Immature natural killer cell (primary cell): ENCODE measurements at regions not wholly inside any gene's neighbourhood (a gene's known extent, or its start where the extent isn't known, plus 50 kb on each side); places are given as distances from the start of the nearest gene placed in this dataset.

Experiments used
- DNase-seq, 3 donors: peaks; one replicate each; pipeline ENCODE4 v3.0.0; 2022; ENCODE audit warnings: mixed read lengths in 1 of 3
- H3K27ac Mint-ChIP-seq, 6 donors: one replicate each; pipeline ENCODE4 v1.8.0; 2020; ENCODE audit warnings: mixed read lengths in 6 of 6, mild to moderate bottlenecking in 5 of 6, inconsistent platforms in 4 of 6, moderate library complexity in 3 of 6
- H3K27me3 Mint-ChIP-seq, 3 donors: one replicate each; pipeline ENCODE4 v1.8.0; 2020 to 2021; ENCODE audit warnings: low read depth in 3 of 3, mild to moderate bottlenecking in 3 of 3, mixed read lengths in 3 of 3, moderate library complexity in 3 of 3, inconsistent platforms in 1 of 3
- H3K36me3 Mint-ChIP-seq, 3 donors: one replicate each; pipeline ENCODE4 v1.8.0; 2020; ENCODE audit warnings: mixed read lengths in 3 of 3, inconsistent platforms in 2 of 3, mild to moderate bottlenecking in 2 of 3
- H3K4me1 Mint-ChIP-seq, 2 donors: one replicate each; pipeline ENCODE4 v1.8.0; 2020; ENCODE audit warnings: inconsistent platforms in 2 of 2, mild to moderate bottlenecking in 2 of 2, mixed read lengths in 2 of 2, moderate library complexity in 1 of 2
- H3K4me3 Mint-ChIP-seq, 5 donors: one replicate each; pipeline ENCODE4 v1.8.0; 2020; ENCODE audit warnings: mild to moderate bottlenecking in 5 of 5, mixed read lengths in 5 of 5, inconsistent platforms in 3 of 5, moderate library complexity in 3 of 5
- H3K9me3 Mint-ChIP-seq, 6 donors: one replicate each; pipeline ENCODE4 v1.8.0; 2020; ENCODE audit warnings: mild to moderate bottlenecking in 6 of 6, mixed read lengths in 6 of 6, inconsistent platforms in 4 of 6, moderate library complexity in 3 of 6

DNA sequence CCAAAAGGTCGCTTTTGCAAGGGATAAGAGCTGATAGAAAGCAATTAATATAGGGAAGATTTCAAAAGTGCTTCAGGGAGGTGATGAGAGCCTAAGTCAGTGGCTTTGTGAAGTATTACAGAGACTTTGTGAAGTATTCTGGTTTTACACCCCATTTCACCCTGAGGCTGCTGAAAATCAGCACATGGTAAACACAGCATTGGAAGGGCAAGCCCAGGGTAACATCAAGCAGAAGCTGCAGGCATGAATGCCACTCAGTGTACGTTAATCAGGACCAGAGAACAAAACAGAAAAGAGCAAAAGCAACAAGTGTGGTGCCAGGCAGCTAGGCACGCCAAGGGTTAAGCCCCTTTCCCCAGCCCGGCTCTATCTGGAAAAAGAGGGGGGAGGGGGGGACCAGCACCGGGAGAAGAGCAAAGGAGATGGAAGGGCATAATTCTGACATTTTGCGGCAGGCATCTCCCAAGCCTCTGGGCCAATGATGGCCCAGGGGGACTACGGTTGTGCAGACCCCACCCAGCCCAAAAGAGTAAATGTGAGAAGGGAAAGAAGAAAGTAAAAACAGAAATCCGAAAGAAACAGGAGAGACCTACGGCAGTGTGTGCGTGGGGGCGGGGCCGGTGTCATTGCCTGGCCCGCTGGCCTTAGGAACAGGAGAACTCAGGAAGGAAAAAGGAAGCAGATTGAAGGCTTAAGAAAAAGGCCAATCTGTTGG, 58.9 kb downstream of the DHRS2 start:
- Mint-ChIP-seq H3K4me1 (no peaks in the 10 kb centered on the region), H3K4me3 (no peak overlapping the region), H3K27me3 (peaks cover 0 to 11% (median 3%) of the 10 kb centered on the region in 3 donors), H3K9me3 (no peaks in the 10 kb centered on the region), H3K36me3 (no peaks in the 10 kb centered on the region), H3K27ac (no peak overlapping the region)
- no peak for DNase-seq

DNA sequence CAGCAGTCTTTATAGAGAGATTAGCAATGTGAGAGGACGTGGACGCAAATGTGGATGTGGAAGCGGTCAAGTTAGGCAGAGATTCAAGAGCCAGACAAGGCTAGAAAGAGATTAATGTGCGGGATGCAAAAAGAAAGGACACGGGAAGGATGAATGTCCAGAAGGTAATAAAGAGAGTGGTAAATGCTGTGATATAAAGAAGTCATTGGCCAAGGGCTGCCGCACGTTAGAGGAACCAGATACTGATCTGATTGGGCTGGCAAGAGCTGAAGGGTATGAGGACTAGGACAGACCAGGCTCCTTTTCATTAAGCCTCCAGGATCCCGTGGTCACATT, 59.5 kb downstream of the DHRS2 start:
- Mint-ChIP-seq H3K27me3 (peaks cover 0 to 11% (median 7%) of the 10 kb centered on the region in 3 donors), H3K36me3 (no peaks in the 10 kb centered on the region), H3K9me3 (no peaks in the 10 kb centered on the region), H3K27ac (no peak overlapping the region), H3K4me1 (no peaks in the 10 kb centered on the region), H3K4me3 (no peak overlapping the region)
- DNase-seq: no peak

DNA sequence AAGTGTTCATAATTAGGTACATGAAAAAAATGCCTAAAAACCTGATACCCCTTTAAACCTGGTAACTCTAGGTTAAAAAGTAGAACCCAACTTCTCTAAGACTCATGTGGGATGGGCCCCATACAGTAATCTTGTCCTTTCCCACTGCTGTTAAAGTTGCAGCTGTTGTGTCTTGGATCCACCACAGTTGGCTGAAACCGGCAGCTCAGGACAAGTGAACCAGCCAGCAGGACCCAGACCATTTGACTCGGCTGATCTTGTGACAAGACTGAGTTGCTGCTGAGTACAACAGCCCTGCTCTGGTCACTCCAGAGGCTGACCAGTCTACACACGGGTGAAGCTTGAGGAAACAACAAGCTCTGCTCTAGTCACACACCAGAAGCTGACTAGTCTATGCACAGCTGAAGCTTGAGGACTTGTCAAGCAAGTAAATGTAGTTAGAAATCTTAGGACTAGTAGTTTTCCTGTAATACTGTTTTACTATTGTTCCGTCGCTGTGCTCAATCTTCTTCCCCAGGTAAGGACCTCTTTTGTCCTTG, 60.6 kb downstream of the DHRS2 start:
- no peak overlapping the region for H3K27ac Mint-ChIP-seq
- H3K4me1 Mint-ChIP-seq: no peaks in the 10 kb centered on the region
- DNase-seq: no peak
- no peaks in the 10 kb centered on the region for H3K36me3 Mint-ChIP-seq
- no peaks in the 10 kb centered on the region for H3K9me3 Mint-ChIP-seq
- H3K27me3 Mint-ChIP-seq: peaks cover 0 to 7% (median 6%) of the 10 kb centered on the region in 3 donors
- no peak overlapping the region for H3K4me3 Mint-ChIP-seq

DNA sequence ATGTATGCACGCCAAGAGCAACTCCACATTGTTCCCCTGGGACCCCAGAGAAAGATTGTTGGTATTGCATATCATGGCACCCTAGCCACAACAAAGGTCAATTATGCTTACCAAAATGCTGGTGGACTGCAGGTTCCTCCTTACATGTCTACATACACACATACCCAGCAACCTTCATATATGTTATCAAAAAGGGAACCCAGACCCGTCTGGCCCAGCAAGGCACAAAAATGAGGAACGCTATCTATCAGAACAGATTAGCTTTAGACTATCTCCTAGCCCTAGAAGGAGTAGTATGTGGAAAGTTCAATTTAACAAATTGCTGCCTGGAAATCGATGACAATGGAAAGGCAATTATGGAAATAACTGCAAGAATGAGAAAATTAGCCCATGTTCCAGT, 61.5 kb downstream of the DHRS2 start:
- Mint-ChIP-seq H3K4me1 (no peaks in the 10 kb centered on the region), H3K9me3 (peaks cover 0 to under 1% (median 0%) of the 10 kb centered on the region in 6 donors), H3K27me3 (peaks cover 0 to 7% (median 6%) of the 10 kb centered on the region in 3 donors), H3K4me3 (no peak overlapping the region), H3K36me3 (no peaks in the 10 kb centered on the region), H3K27ac (no peak overlapping the region)
- DNase-seq: no peak

DNA sequence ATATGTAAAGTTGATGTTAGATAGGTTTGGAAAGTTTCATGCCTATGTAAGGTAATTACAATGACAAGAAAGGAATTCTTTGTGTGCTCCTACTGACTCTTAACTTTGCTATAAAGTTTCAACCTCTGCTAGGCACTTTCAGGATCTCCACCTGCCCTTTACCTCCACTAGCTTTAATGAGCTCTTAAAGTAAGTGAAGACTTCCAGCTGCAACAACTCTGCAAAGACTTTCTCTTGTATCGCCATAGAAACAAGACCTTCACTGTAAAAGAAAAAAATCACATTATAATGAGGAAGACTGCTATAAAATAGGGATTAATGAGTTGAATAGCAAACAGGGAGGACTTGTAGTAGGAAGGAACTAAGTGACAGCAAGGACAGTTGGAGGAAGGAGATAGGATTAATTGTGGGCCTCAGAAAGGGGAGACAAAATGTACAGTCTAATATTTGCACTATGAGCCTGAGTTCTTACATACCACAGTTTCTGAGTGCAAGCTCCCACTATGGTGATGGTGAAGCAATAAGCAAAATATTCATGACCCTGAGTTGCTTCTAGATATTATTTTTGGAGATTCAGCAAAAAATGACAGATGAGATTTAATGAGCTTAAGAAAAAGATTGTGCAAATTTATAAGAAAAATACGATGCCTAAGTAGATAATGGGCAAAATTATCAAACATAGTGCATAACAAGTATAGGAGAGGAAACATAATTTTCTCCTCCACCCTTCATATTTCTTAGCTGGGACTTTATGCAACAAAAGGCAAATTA, 66.7 kb downstream of the DHRS2 start:
- H3K4me3 Mint-ChIP-seq: no peak overlapping the region
- DNase-seq: no peak
- H3K27me3 Mint-ChIP-seq: peaks cover 2 to 6% (median 5%) of the 10 kb centered on the region in 3 donors
- peaks cover 0 to 5% (median 0%) of the 10 kb centered on the region in 3 donors for H3K36me3 Mint-ChIP-seq
- H3K4me1 Mint-ChIP-seq: no peaks in the 10 kb centered on the region
- peaks cover 0 to 16% (median 7%) of the 10 kb centered on the region in 6 donors for H3K9me3 Mint-ChIP-seq
- H3K27ac Mint-ChIP-seq: no peak overlapping the region

DNA sequence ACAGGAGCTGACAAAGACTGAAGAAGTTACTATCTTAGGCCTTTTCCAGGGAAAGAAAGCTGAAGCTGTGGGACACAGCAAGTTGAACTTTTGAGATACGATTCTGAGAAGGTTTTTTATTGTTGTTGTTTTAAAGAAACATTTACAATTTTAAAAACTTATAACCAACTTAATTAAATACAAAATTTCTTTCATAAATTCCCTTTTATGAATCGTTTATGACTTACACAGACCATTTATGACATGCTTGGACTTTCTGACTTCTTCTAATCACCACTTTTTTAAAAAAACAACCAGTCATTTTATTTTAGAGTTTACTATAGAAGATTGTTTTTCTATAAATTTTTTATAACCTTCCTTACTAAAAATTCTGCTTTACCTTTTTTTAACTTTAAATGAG, 68.7 kb downstream of the DHRS2 start:
- no peak overlapping the region for H3K4me3 Mint-ChIP-seq
- no peak overlapping the region for H3K27ac Mint-ChIP-seq
- H3K4me1 Mint-ChIP-seq: no peaks in the 10 kb centered on the region
- peaks cover 2 to 12% (median 3%) of the 10 kb centered on the region in 3 donors for H3K27me3 Mint-ChIP-seq
- no peak for DNase-seq
- peaks cover 0 to 5% (median 0%) of the 10 kb centered on the region in 3 donors for H3K36me3 Mint-ChIP-seq
- peaks cover 0 to 16% (median 7%) of the 10 kb centered on the region in 6 donors for H3K9me3 Mint-ChIP-seq

DNA sequence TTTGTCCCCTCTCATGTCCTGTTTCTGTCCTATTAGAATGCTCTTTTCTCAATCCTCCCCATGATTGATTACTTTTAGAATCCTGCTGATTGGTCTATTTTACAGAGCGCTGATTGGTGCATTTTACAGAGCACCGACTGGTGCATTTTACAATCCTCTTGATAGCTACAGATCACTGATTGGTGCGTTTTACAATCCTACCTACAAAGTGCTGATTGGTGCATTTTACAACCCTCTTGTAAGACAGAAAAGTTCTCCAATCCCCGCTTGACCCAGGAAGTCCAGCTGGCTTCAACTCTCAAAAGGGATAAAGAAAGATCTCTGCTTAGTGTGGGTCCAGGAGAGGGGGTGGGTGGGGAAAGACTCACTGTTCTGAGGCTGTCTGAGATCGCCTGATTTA, 71.3 kb downstream of the DHRS2 start:
- H3K27me3 Mint-ChIP-seq: peaks cover 2 to 7% (median 3%) of the 10 kb centered on the region in 3 donors
- peaks cover 0 to 5% (median 0%) of the 10 kb centered on the region in 3 donors for H3K36me3 Mint-ChIP-seq
- no peak overlapping the region for H3K4me3 Mint-ChIP-seq
- DNase-seq: no peak
- H3K9me3 Mint-ChIP-seq: peaks cover 0 to 16% (median 7%) of the 10 kb centered on the region in 6 donors
- no peaks in the 10 kb centered on the region for H3K4me1 Mint-ChIP-seq
- no peak overlapping the region for H3K27ac Mint-ChIP-seq

DNA sequence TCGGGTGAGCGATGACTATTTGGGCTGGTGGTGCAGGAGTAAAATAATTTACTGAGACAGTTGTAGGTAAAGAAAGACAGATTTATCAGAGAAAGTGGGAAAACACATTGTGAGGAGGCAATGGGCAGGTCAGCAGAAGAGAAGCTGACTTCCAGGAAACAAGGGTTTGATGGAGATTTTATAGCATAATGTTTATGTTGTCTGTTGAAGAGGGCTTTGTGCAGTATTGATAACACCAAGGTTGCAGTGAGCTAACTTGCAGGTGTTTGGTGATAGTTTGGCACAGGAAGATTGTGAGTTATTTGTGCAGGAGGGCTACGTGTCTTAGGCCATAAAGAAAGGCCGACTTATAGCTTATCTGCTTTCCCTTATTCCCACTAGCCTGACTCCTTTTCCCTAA, 72.2 kb downstream of the DHRS2 start:
- Mint-ChIP-seq H3K4me3 (no peak overlapping the region), H3K36me3 (peaks cover 0 to 5% (median 0%) of the 10 kb centered on the region in 3 donors), H3K27ac (no peak overlapping the region), H3K9me3 (peaks cover 0 to 16% (median 7%) of the 10 kb centered on the region in 6 donors), H3K27me3 (peaks cover 3 to 7% (median 3%) of the 10 kb centered on the region in 3 donors), H3K4me1 (no peaks in the 10 kb centered on the region)
- DNase-seq: no peak

DNA sequence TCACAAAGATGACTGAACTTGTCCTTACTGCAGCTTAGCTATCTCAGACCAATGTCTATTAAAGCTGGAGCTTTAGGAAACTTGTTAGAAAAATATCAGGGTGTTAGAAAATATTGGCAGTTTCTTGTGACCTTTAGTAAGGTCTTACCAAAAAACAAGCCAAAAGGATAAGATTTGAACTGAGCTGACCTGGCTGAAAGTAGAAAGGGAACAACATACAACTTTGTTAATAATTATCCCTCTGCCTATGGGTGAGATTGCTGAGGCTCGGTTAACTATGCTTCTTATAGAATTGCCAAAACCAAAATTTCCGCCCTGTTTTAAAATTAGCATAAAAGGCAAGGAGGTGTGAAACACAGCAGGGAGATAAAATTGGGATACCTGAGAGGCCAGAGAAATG, 73.8 kb downstream of the DHRS2 start:
- H3K4me3 Mint-ChIP-seq: no peak overlapping the region
- H3K4me1 Mint-ChIP-seq: no peaks in the 10 kb centered on the region
- H3K36me3 Mint-ChIP-seq: peaks cover 0 to 5% (median 0%) of the 10 kb centered on the region in 3 donors
- no peak for DNase-seq
- peaks cover 3 to 11% (median 5%) of the 10 kb centered on the region in 3 donors for H3K27me3 Mint-ChIP-seq
- no peak overlapping the region for H3K27ac Mint-ChIP-seq
- peaks cover 0 to 5% (median 3%) of the 10 kb centered on the region in 6 donors for H3K9me3 Mint-ChIP-seq

DNA sequence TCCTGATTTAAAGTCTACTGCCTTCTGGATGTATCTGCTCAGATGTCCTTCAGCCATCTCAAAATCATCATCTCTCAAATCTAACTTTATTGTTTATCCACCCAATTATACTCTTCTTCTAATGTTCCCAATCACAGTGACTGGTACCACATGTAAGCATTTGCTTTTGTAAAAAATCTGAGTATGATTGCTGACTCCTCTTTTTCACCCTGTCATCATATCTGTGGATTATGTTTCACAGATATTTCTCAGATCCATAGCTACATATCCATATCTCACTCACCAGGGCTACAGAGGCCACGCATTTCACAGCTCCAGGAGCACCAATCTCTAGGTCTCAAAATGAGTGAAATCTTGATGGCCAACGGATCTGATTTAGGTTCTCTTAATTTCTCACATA, 76.1 kb downstream of the DHRS2 start:
- Mint-ChIP-seq H3K27me3 (peaks cover 0 to 11% (median 5%) of the 10 kb centered on the region in 3 donors), H3K9me3 (peaks cover 0 to 3% (median 0%) of the 10 kb centered on the region in 6 donors), H3K4me3 (no peak overlapping the region), H3K27ac (no peak overlapping the region), H3K4me1 (no peaks in the 10 kb centered on the region), H3K36me3 (no peaks in the 10 kb centered on the region)
- DNase-seq: no peak

DNA sequence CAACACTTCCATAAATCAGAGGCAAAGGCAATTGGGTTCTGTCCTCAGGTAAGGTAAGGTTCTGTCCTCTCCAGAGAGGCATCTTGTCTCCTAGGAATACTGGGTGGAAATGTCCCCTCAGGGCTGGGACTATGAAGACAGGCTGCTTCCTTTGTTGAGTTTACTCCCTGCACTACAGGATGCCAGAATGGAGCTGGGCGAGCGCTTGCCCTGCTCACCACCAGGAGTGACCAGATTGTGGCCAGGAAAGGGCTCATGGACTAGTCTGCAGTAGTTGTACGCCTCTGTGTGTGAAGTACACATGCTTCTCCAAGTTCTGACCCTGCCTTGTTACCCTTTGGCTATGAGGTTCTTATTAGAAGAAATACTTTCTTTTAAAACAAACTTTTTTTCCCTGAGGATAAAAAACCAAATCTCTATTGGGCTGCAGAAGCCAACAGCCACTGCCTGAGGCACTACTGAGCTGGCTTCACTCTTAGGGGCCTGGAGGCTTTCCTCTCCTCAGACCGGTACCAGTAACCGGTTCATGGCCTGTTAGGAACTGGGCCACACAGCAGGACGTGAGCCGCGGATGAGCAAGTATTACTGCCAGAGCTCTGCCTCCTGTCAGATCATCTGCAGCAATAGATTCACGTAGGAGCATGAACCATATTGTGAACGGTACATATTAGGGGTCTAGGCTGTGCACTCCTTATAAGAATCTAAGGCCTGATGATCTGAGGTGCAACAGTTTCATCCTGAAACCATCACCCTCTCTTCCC, 83.2 kb downstream of the DHRS2 start:
- peaks cover 0 to 5% (median 2%) of the 10 kb centered on the region in 3 donors for H3K27me3 Mint-ChIP-seq
- no peak for DNase-seq
- no peak overlapping the region for H3K27ac Mint-ChIP-seq
- H3K36me3 Mint-ChIP-seq: no peaks in the 10 kb centered on the region
- H3K9me3 Mint-ChIP-seq: peaks cover 0 to 3% (median 0%) of the 10 kb centered on the region in 6 donors
- no peak overlapping the region for H3K4me3 Mint-ChIP-seq
- no peaks in the 10 kb centered on the region for H3K4me1 Mint-ChIP-seq

DNA sequence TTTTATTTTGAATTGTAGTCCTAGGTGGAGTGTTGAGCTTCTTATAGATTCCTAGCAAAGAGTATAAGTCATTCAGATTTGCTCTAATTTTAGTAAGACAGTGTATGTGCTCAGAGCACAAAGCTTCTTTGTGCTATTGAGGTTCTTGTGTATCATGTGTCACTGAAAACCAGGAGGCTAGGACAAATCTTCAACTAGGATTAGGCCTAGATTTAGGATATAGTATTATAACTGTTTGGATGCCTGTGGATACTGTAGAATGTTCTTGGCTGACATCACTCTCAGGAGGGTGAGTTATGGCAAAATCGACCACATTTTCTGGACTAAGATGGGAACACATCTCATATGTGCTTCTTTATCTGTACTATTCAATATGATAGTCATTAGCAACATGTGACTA, 86.5 kb downstream of the DHRS2 start:
- H3K9me3 Mint-ChIP-seq: no peaks in the 10 kb centered on the region

DNA sequence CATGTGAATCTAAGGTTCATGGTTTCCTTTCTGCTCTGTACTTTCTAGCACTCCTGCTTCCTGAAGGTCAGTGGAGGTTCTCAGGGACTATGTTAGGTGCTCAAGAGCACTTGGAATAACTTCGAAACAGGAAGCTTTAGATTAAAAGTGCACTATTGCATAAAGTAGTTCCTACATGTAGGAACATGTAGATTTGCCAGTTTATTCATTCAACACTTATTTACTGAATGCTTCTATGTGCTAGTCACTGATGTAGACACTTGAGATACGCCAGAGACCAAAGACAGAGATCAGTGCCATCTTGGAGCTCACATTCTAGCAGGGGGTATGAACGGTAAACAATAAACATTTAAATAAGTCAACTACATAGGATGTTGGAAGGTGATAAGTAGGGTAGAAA, 87.7 kb downstream of the DHRS2 start:
- DNase-seq: no peak
- Mint-ChIP-seq H3K9me3 (no peaks in the 10 kb centered on the region), H3K4me1 (no peaks in the 10 kb centered on the region), H3K4me3 (no peak overlapping the region), H3K27me3 (peaks cover 0 to 3% (median 2%) of the 10 kb centered on the region in 3 donors), H3K36me3 (no peaks in the 10 kb centered on the region), H3K27ac (no peak overlapping the region)

More for the DNA sequence above, 86.5 kb downstream of the DHRS2 start:
- no peak overlapping the region for H3K27ac Mint-ChIP-seq
- no peak overlapping the region for H3K4me3 Mint-ChIP-seq
- DNase-seq: no peak
- H3K27me3 Mint-ChIP-seq: peaks cover 0 to 3% (median 3%) of the 10 kb centered on the region in 3 donors
- H3K36me3 Mint-ChIP-seq: no peaks in the 10 kb centered on the region
- no peaks in the 10 kb centered on the region for H3K4me1 Mint-ChIP-seq
